Sciatic nerve (tissue), 2 donors: ENCODE measurements at regions not wholly inside any gene's neighbourhood (a gene's known extent, or its start where the extent isn't known, plus 50 kb on each side); places are given as distances from the start of the nearest gene placed in this dataset.
"Not testable (repeated sequence)": the region's sequence is repeated elsewhere in the genome, so short reads cannot be mapped to it uniquely, and the experiment has no call there.

Experiments used
- ATAC-seq: fragments of 200-7000 bp; cut with Tn5 transposase; one replicate; pipeline ENCODE4 v1.9.1; 2020; ENCODE audit warnings: mild to moderate bottlenecking, moderate library complexity
- DNase-seq: peaks from one replicate; pipeline ENCODE4 v3.0.0-alpha.2; 2020; ENCODE audit warnings: low spot score
- intact Hi-C: fragments of 100-400 bp; cut with DNase I; formaldehyde crosslinking; loops from one replicate; pipeline ENCODE4 v1.14.2; 2022
- donor health status: DM: no; HTN: no; CAD: no.
- donor health status: DM: no; HTN: no; CAD: no.

- DNase-seq, result no peak
- ATAC-seq, result no peak
- intact Hi-C loops, result no loop called here
These were observed 66.5 kb downstream of the UNCX start for GRCh38 chr7:1298931-1299885.

DNA sequence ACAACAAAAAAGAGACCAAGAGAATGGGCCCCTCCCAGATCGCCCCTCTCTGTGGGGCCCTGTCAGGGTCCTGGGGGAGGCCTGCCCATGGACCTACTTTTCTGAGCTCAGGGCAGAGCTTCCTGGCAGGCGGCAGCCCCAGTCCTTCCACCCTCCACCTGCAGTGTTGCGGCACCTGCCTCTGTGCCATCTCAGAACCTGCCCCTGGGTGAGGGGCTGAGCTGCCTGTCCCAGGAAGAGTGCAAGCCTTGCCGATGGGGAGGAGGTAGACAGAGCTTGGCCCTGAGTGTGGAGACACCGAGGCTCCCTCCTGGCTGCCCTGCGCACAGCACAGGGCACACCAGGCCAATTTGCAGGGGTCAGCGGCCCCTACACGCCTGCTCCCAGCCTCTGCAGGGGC is 67.5 kb downstream of the UNCX start:
- no peak for ATAC-seq
- intact Hi-C loops, result no loop called here

DNA sequence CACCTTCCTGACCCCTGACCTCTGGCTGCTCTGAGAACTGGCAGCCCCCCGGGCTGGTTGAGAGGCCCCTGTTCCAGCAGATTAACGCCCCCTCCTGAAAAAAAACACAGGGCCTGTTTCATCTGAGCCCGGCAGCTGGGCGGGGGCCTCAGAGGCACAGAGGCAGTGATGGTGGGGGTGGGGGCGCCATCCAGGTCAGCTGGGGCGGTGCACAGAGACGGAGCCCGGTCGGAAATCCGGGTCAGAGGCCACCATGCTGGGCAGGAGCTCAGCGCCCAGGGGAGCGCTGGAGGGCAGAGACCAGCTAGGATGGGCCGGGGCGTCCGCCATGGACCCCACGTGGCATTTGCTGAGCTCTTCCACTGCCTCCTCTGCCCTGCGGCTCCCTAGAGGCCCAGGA is 68.0 kb downstream of the UNCX start:
- ATAC-seq (no peak), DNase-seq (no peak)
- intact Hi-C loops, result no loop called here

More for the DNA sequence above, 67.5 kb downstream of the UNCX start:
- DNase-seq, result no peak

- DNase-seq (no peak), ATAC-seq (no peak)
- intact Hi-C loops, result no loop called here
These were observed 68.6 kb downstream of the UNCX start for GRCh38 chr7:1301054-1301881.

DNA sequence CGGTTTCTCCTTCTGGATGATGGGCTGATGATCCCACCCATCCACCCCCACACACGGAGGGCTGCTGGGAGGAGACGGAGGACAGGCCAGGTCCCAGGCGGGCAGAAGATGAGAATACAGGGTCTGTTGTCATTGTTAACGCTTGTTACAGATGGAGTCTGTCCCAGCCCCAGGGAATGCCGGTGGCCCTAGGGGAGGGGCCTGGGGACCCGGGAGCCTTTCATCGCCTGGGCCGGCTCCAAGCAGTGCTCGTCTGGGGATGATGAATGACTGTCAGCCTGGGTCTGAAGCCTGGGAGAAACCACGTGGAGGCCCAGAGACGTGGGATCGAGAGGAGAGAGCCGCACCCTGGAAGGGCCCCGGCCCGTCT is 69.2 kb downstream of the UNCX start:
- DNase-seq (no peak), ATAC-seq (no peak)

GRCh38 chr7:1302936-1303335 is 70.3 kb downstream of the UNCX start:
- intact Hi-C loops, result no loop called here
- no peak for ATAC-seq
- DNase-seq, result no peak

More for the DNA sequence above, 69.2 kb downstream of the UNCX start:
- intact Hi-C loops, result no loop called here

DNA sequence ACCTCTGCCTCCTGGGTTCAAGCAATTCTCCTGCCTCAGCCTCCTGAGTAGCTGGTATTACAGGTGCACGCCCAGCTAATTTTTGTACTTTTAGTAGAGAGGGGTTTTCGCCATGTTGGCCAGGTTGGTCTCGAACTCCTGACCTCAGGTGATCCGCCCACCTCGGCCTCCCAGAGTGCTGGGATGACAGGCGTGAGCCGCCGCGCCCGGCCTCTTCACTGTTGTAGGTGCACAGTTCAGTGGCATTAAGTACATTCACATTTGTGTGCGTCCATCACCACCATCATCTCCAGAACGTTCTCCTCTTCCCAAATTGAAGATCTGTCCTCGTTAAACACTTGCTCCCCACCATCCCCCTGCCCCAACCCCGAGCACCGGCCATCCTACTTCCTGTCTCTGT is 71.3 kb downstream of the UNCX start:
- not testable (repeated sequence) for ATAC-seq

GRCh38 chr7:1305873-1306272 is 73.2 kb downstream of the UNCX start:
- DNase-seq (no peak), ATAC-seq (no peak)
- intact Hi-C loops, result no loop called here

More for the DNA sequence above, 71.3 kb downstream of the UNCX start:
- intact Hi-C loops, DNase-seq: not testable (repeated sequence)

DNA sequence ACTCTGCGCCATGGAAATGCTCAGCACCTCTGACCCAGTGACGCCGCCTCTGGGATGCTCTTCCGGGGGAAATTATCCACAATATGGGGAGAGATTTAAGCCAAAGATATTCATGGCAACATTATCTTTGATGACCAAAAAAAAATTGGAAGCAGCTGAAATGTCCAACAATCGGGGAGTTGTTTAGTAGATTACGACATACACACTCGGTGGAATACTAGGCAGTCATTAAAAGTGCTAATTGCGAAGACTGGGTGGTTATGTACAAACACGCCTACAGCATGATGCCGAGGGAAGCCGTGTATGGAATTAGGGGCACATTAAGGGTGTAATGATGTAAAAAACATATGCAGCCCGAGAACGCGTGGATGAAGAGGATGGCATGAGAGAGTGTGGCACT is 75.2 kb downstream of the UNCX start:
- intact Hi-C loops, result no loop called here
- ATAC-seq, result no peak
- no peak for DNase-seq

GRCh38 chr7:1309290-1309689 is 76.6 kb downstream of the UNCX start:
- intact Hi-C loops, result no loop called here
- ATAC-seq (no peak), DNase-seq (no peak)

GRCh38 chr7:1309996-1310395 is 77.3 kb downstream of the UNCX start:
- intact Hi-C loops, result no loop called here
- ATAC-seq (no peak), DNase-seq (no peak)

DNA sequence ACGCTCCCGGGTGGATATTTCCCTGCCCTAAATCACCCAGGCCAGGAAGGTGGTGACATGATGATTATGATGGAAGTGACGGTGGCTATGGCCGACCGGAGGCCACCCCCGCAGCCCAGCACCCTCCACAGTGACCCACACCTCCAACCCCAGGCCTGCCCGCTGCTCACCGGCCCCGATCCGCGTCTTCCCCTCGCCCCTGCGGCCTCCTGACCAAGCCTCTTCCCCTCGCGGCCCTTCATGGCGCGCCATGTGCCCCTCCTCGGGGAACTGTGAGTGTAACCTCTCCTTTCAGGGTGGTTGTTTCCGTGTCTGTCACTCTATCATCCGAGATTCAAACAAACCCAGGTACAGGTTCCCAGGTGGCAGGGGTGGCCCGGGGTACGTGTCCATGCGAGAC is 78.3 kb downstream of the UNCX start:
- ATAC-seq, result no peak
- intact Hi-C loops, result no loop called here

DNA sequence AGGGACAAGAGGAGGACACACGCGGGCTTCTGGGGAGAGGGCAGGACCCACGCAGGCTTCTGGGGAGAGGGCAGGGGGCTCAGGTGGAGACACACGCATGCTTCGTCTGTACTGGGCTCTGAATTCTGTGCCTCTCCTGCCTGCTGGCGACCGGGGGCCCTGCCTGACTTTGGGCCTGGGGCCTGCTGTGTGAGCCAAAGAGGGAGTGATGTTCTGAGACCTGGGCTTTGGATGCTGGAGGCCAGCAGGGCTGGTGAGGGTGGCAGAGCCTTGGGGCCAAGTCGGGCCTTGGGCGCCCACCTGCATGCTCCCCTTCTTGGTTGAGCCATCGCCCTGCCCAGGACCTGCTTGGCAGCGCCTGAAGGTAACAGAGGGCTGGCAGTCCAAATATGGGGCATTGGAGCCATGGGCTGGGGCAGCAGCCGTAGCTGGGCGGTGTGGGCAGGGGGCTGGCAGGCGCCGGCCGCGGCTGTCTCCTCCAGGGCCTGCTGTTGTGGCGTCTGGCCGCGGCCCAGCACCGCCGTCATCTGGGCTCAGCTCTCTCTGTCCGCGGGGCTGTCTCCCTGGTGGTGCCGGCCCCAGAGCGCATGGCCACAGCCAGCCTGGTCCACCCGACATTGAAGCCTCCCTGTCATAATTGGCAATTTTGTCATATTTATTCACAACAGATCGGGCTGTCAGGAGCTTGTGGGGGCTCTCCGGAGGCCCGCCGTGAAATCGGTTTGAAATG is 78.9 kb downstream of the UNCX start:
- ATAC-seq (no peak), DNase-seq (no peak)
- intact Hi-C loops, result no loop called here

More for the DNA sequence above, 78.3 kb downstream of the UNCX start:
- no peak for DNase-seq

- DNase-seq (no peak), ATAC-seq (no peak)
- intact Hi-C loops, result no loop called here
These were observed 79.7 kb downstream of the UNCX start for GRCh38 chr7:1312136-1313070.

DNA sequence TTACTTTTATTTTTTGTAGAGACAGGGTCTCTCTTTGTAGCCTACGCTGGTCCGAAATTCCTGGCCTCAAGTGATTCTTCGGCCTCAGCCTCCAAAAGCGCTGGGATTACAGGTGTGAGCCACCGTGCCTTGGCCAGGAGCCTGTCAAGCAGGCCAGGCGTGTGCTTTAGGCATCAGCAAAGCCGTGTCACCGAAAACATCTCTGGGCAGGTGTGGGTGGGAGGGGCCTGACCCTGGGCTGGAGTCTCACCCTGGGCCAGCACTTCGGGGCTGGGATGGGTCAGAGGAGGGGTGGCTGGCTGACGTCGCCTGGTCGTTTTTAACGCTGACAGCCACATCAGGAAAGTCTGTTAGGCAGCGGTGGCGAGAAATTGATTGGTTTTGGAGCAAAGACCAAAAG is 80.9 kb downstream of the UNCX start:
- no peak for ATAC-seq
- DNase-seq, result no peak
- intact Hi-C loops, result no loop called here

GRCh38 chr7:1314021-1314907 is 81.6 kb downstream of the UNCX start:
- ATAC-seq (no peak), DNase-seq (no peak)
- intact Hi-C loops, result no loop called here

- ATAC-seq, result no peak
- intact Hi-C loops, result no loop called here
- DNase-seq, result no peak
These were observed 82.3 kb downstream of the UNCX start for GRCh38 chr7:1314908-1315450.
